Skeletal muscle satellite cell (primary cell): ENCODE measurements at regions not wholly inside any gene's neighbourhood (a gene's known extent, or its start where the extent isn't known, plus 50 kb on each side); places are given as distances from the start of the nearest gene placed in this dataset.

Experiments
- H3K27me3 ChIP-seq: 2 replicates; pipeline ENCODE4 v1.7.0; 2013; ENCODE audit warnings: low read length; ENCODE audit not compliant: control insufficient read depth, insufficient read depth
- H3K36me3 ChIP-seq: 2 replicates; pipeline ENCODE4 v1.7.0; 2013; ENCODE audit warnings: mild to moderate bottlenecking, control low read depth, low read length; ENCODE audit not compliant: insufficient read depth
- H3K4me1 ChIP-seq: 2 replicates; pipeline ENCODE4 v1.7.0; 2013; ENCODE audit warnings: low read length; ENCODE audit not compliant: control insufficient read depth, insufficient read depth
- H3K4me2 ChIP-seq: 2 replicates; pipeline ENCODE4 v1.7.0; 2013; ENCODE audit warnings: mild to moderate bottlenecking, low read length
- H3K4me3 ChIP-seq: 2 replicates; pipeline ENCODE4 v1.7.0; 2013; ENCODE audit warnings: low read length
- H3K9ac ChIP-seq: 2 replicates; pipeline ENCODE4 v1.7.0; 2013; ENCODE audit warnings: mild to moderate bottlenecking, low read depth, low read length, moderate library complexity
- H3K9me3 ChIP-seq: replicated peaks from 2 replicates; pipeline ENCODE4 v1.7.0; 2013; ENCODE audit warnings: mild to moderate bottlenecking, control low read depth, low read length

DNA sequence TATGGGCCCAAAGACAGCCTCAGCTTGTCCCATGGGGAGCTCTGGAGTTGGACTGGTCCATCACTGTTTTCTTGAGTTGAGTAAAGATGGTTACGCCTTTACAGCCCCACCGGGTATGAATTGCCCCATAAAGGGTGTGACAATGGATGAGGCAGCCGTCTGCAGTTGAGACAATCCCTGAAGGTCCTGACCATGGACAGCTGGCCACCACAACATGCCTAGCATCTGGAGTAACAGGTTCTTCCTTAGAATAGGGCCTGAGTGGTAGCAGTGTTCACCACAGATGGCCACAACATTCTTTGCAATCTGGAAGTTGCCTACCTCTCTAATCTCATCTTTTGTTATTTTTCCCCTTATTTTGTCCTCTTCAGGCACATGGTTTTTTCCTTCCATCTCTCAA, 51.5 kb upstream of the HS3ST2 start:
- Histone ChIP-seq H3K27me3 (no peaks in the 10 kb centered on the region), H3K4me2 (no peak overlapping the region), H3K9ac (no peak overlapping the region), H3K4me1 (no peaks in the 10 kb centered on the region), H3K36me3 (no peaks in the 10 kb centered on the region), H3K4me3 (no peak overlapping the region), H3K9me3 (no peaks in the 10 kb centered on the region)

- no peak overlapping the region for H3K9ac ChIP-seq
- no peaks in the 10 kb centered on the region for H3K9me3 ChIP-seq
- H3K4me2 ChIP-seq, result no peak overlapping the region
- H3K36me3 ChIP-seq, result no peaks in the 10 kb centered on the region
- no peak overlapping the region for H3K4me3 ChIP-seq
- no peaks in the 10 kb centered on the region for H3K27me3 ChIP-seq
- no peaks in the 10 kb centered on the region for H3K4me1 ChIP-seq
These were observed 50.4 kb upstream of the HS3ST2 start for GRCh38 chr16:22763437-22764080.
